Hepatocyte (in vitro differentiated cells): ENCODE measurements at regions not wholly inside any gene's neighbourhood (a gene's known extent, or its start where the extent isn't known, plus 50 kb on each side); places are given as distances from the start of the nearest gene placed in this dataset.

Experiments used
- CTCF ChIP-seq: fragments of 200-600 bp; sonication (generic); IDR thresholded peaks from 2 replicates; pipeline ENCODE4 v1.5.1; 2016; ENCODE audit warnings: antibody characterized with exemption, mild to moderate bottlenecking; ENCODE audit not compliant: poor library complexity
- EZH2phosphoT487 ChIP-seq: fragments of 200-600 bp; sonication (generic); IDR thresholded peaks from one replicate; pipeline ENCODE4 v1.6.1; 2018; ENCODE audit warnings: antibody characterized with exemption, mild to moderate bottlenecking, low read depth, moderate library complexity; ENCODE audit not compliant: unreplicated experiment, severe bottlenecking

- no peak for TF ChIP-seq CTCF
- TF ChIP-seq EZH2phosphoT487: no peak
These were observed 471.5 kb downstream of the EPM2A start for GRCh38 chr6:145263778-145264211.
